ENCODE measurements at regions not wholly inside any gene's neighbourhood (a gene's known extent, or its start where the extent isn't known, plus 50 kb on each side); places are given as distances from the start of the nearest gene placed in this dataset.

DNA sequence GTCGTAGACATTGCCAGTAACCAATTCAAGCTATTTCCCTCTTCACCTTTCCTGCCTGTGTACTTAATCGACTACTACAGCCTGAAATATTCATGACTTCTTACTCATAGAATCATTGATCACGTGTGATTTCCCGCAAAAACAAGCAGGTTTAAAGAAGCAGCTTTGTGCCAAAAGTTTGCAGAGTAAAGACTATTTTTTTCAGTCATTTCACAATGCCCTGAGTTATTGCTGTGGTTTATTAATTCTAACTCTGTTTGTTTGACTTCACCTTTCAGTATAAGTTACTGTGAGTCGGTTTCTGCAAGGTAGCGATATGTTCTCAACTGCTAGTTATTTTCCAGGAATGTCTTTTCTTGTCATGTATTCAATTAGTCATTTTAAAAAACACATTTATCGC is 995.3 kb downstream of the SORCS1 start:
- H4K91ac ChIP-seq (ENCODE audit: low read depth, low read length), result no peak overlapping the region
- H3K18ac ChIP-seq (ENCODE audit: low read length), result no peak overlapping the region
- H3K4me2 ChIP-seq (ENCODE audit: low read length), result no peak overlapping the region
- no peak overlapping the region for H2BK5ac ChIP-seq (ENCODE audit: low read depth, low read length, poor library complexity)
- H3K9me3 ChIP-seq (ENCODE audit: insufficient read depth, low read depth, low read length), result no peaks in the 10 kb centered on the region
- H4K12ac ChIP-seq (ENCODE audit: low read depth, low read length), result no peak overlapping the region
- no peak overlapping the region for H2AK5ac ChIP-seq (ENCODE audit: low read length)
- DNase-seq, result no peak
- no peaks in the 10 kb centered on the region for H3K4me1 ChIP-seq (ENCODE audit: control insufficient read depth in 1 of 2, insufficient read depth in 2 of 2, low read length in 2 of 2)
- H3K36me3 ChIP-seq (ENCODE audit: control insufficient read depth in 1 of 2, insufficient read depth in 2 of 2, low read length in 2 of 2), result no peaks in the 10 kb centered on the region
- H2BK120ac ChIP-seq (ENCODE audit: insufficient read depth, low read length, poor library complexity), result no peak overlapping the region
- H3K27me3 ChIP-seq (ENCODE audit: insufficient read depth, low read length), result no peaks in the 10 kb centered on the region
- no peak overlapping the region for H3K4me3 ChIP-seq (ENCODE audit: low read depth, low read length)
- no peak overlapping the region for H3K23ac ChIP-seq (ENCODE audit: low read length)
- H3K79me1 ChIP-seq (ENCODE audit: low read length), result no peaks in the 10 kb centered on the region
- H4K8ac ChIP-seq (ENCODE audit: low read depth, low read length), result no peak overlapping the region
- no peak overlapping the region for H2BK12ac ChIP-seq (ENCODE audit: low read length)
- no CpG with 5 or more reads among the region's 7 CpGs for WGBS (ENCODE audit: extremely low coverage, insufficient coverage, insufficient read length)
- H2AFZ ChIP-seq (ENCODE audit: insufficient read depth, low read length, poor library complexity), result no peak overlapping the region
- H3K27ac ChIP-seq (ENCODE audit: low read depth, low read length), result no peak overlapping the region
- no peaks in the 10 kb centered on the region for H3K79me2 ChIP-seq (ENCODE audit: control insufficient read depth, insufficient read depth, low read length, poor library complexity)
- no peak overlapping the region for H3K4ac ChIP-seq (ENCODE audit: low read depth, low read length)
- no peak overlapping the region for H3K14ac ChIP-seq (ENCODE audit: low read length)
- no peak overlapping the region for H3K9ac ChIP-seq (ENCODE audit: low read length)

DNA sequence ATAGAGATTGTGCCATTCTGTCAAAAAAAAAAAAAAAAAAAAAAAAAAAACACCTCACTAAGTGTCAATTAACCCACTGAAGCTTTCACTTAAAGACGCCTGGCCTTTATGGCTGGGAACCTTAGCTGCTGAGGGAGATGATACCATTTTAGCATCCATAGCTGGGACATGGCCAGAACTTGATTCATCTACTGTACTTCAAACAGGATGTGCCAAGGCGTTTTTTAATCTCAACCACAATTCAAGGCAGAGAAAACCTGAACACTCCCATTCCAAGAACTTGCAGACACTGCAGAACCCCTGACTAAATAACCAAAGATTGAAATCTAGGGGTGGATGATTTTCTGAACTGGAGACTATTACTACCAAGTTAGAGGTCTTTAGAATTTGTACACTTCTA is 996.6 kb downstream of the SORCS1 start:
- Histone ChIP-seq H3K9me3 (ENCODE audit: insufficient read depth, low read depth, low read length) (no peaks in the 10 kb centered on the region), H2BK5ac (ENCODE audit: low read depth, low read length, poor library complexity) (no peak overlapping the region), H3K18ac (ENCODE audit: low read length) (no peak overlapping the region), H2AFZ (ENCODE audit: insufficient read depth, low read length, poor library complexity) (no peak overlapping the region), H2BK120ac (ENCODE audit: insufficient read depth, low read length, poor library complexity) (no peak overlapping the region), H3K4me2 (ENCODE audit: low read length) (no peak overlapping the region), H4K12ac (ENCODE audit: low read depth, low read length) (no peak overlapping the region), H3K9ac (ENCODE audit: low read length) (no peak overlapping the region), H3K36me3 (ENCODE audit: control insufficient read depth in 1 of 2, insufficient read depth in 2 of 2, low read length in 2 of 2) (no peaks in the 10 kb centered on the region), H4K8ac (ENCODE audit: low read depth, low read length) (no peak overlapping the region), H3K4me1 (ENCODE audit: control insufficient read depth in 1 of 2, insufficient read depth in 2 of 2, low read length in 2 of 2) (no peaks in the 10 kb centered on the region), H4K91ac (ENCODE audit: low read depth, low read length) (no peak overlapping the region), H3K4ac (ENCODE audit: low read depth, low read length) (no peak overlapping the region), H2BK12ac (ENCODE audit: low read length) (no peak overlapping the region), H3K79me2 (ENCODE audit: control insufficient read depth, insufficient read depth, low read length, poor library complexity) (no peaks in the 10 kb centered on the region), H3K79me1 (ENCODE audit: low read length) (no peaks in the 10 kb centered on the region), H3K4me3 (ENCODE audit: low read depth, low read length) (no peak overlapping the region), H3K27me3 (ENCODE audit: insufficient read depth, low read length) (no peaks in the 10 kb centered on the region), H3K23ac (ENCODE audit: low read length) (no peak overlapping the region), H2AK5ac (ENCODE audit: low read length) (no peak overlapping the region), H3K27ac (ENCODE audit: low read depth, low read length) (no peak overlapping the region), H3K14ac (ENCODE audit: low read length) (no peak overlapping the region)
- no peak for DNase-seq
- WGBS (ENCODE audit: extremely low coverage, insufficient coverage, insufficient read length), result no CpG with 5 or more reads among the region's 2 CpGs

- Histone ChIP-seq H3K79me2 (ENCODE audit: control insufficient read depth, insufficient read depth, low read length, poor library complexity) (no peaks in the 10 kb centered on the region), H3K9ac (ENCODE audit: low read length) (no peak overlapping the region), H3K4ac (ENCODE audit: low read depth, low read length) (no peak overlapping the region), H3K4me2 (ENCODE audit: low read length) (no peak overlapping the region), H4K8ac (ENCODE audit: low read depth, low read length) (no peak overlapping the region), H2BK5ac (ENCODE audit: low read depth, low read length, poor library complexity) (no peak overlapping the region), H2BK12ac (ENCODE audit: low read length) (no peak overlapping the region), H3K27me3 (ENCODE audit: insufficient read depth, low read length) (no peaks in the 10 kb centered on the region), H2BK120ac (ENCODE audit: insufficient read depth, low read length, poor library complexity) (no peak overlapping the region), H3K14ac (ENCODE audit: low read length) (no peak overlapping the region), H3K4me1 (ENCODE audit: control insufficient read depth in 1 of 2, insufficient read depth in 2 of 2, low read length in 2 of 2) (no peaks in the 10 kb centered on the region), H3K9me3 (ENCODE audit: insufficient read depth, low read depth, low read length) (no peaks in the 10 kb centered on the region), H2AK5ac (ENCODE audit: low read length) (no peak overlapping the region), H3K4me3 (ENCODE audit: low read depth, low read length) (no peak overlapping the region), H3K18ac (ENCODE audit: low read length) (no peak overlapping the region), H4K12ac (ENCODE audit: low read depth, low read length) (no peak overlapping the region), H3K79me1 (ENCODE audit: low read length) (no peaks in the 10 kb centered on the region), H3K23ac (ENCODE audit: low read length) (no peak overlapping the region), H3K36me3 (ENCODE audit: control insufficient read depth in 1 of 2, insufficient read depth in 2 of 2, low read length in 2 of 2) (no peaks in the 10 kb centered on the region), H4K91ac (ENCODE audit: low read depth, low read length) (no peak overlapping the region), H3K27ac (ENCODE audit: low read depth, low read length) (no peak overlapping the region), H2AFZ (ENCODE audit: insufficient read depth, low read length, poor library complexity) (no peak overlapping the region)
- no CpG with 5 or more reads among the region's 4 CpGs for WGBS (ENCODE audit: extremely low coverage, insufficient coverage, insufficient read length)
- peak in 1 of 2 donors; percentile 9 for DNase-seq
These were observed 1006.3 kb downstream of the SORCS1 start for GRCh38 chr10:106158241-106158640.

DNA sequence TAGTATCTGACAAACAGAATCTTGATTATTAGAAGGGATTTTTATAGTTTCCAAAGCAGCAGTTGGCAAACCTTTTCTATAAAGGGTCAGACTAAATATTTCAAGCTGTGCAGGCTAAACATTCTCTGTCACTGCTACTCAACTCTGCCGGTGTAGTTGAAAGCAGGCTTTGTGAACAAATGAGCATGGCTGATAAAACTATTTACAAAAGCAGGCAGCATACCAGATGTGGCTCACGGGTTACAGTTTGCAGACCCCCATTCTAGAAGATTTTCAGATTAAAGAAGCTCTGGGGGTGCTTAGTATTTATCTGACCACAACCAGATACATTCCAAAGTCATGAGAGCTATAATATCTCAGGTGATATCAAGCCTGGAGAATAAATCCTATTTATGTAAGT is 1017.5 kb downstream of the SORCS1 start:
- no peak for DNase-seq
- H3K27me3 ChIP-seq (ENCODE audit: insufficient read depth, low read length), result no peaks in the 10 kb centered on the region
- H2BK12ac ChIP-seq (ENCODE audit: low read length), result no peak overlapping the region
- H4K8ac ChIP-seq (ENCODE audit: low read depth, low read length), result no peak overlapping the region
- H3K23ac ChIP-seq (ENCODE audit: low read length), result no peak overlapping the region
- no peaks in the 10 kb centered on the region for H3K9me3 ChIP-seq (ENCODE audit: insufficient read depth, low read depth, low read length)
- H3K4me1 ChIP-seq (ENCODE audit: control insufficient read depth in 1 of 2, insufficient read depth in 2 of 2, low read length in 2 of 2), result no peaks in the 10 kb centered on the region
- no peak overlapping the region for H2AK5ac ChIP-seq (ENCODE audit: low read length)
- H3K79me2 ChIP-seq (ENCODE audit: control insufficient read depth, insufficient read depth, low read length, poor library complexity), result no peaks in the 10 kb centered on the region
- no peak overlapping the region for H3K18ac ChIP-seq (ENCODE audit: low read length)
- H3K9ac ChIP-seq (ENCODE audit: low read length), result no peak overlapping the region
- no peak overlapping the region for H3K14ac ChIP-seq (ENCODE audit: low read length)
- H4K91ac ChIP-seq (ENCODE audit: low read depth, low read length), result no peak overlapping the region
- H2BK120ac ChIP-seq (ENCODE audit: insufficient read depth, low read length, poor library complexity), result no peak overlapping the region
- no peak overlapping the region for H3K4me3 ChIP-seq (ENCODE audit: low read depth, low read length)
- no peak overlapping the region for H4K12ac ChIP-seq (ENCODE audit: low read depth, low read length)
- H2BK5ac ChIP-seq (ENCODE audit: low read depth, low read length, poor library complexity), result no peak overlapping the region
- H2AFZ ChIP-seq (ENCODE audit: insufficient read depth, low read length, poor library complexity), result no peak overlapping the region
- H3K36me3 ChIP-seq (ENCODE audit: control insufficient read depth in 1 of 2, insufficient read depth in 2 of 2, low read length in 2 of 2), result no peaks in the 10 kb centered on the region
- no peak overlapping the region for H3K4me2 ChIP-seq (ENCODE audit: low read length)
- no CpG with 5 or more reads among the region's 2 CpGs for WGBS (ENCODE audit: extremely low coverage, insufficient coverage, insufficient read length)
- no peaks in the 10 kb centered on the region for H3K79me1 ChIP-seq (ENCODE audit: low read length)
- H3K27ac ChIP-seq (ENCODE audit: low read depth, low read length), result no peak overlapping the region
- no peak overlapping the region for H3K4ac ChIP-seq (ENCODE audit: low read depth, low read length)

DNA sequence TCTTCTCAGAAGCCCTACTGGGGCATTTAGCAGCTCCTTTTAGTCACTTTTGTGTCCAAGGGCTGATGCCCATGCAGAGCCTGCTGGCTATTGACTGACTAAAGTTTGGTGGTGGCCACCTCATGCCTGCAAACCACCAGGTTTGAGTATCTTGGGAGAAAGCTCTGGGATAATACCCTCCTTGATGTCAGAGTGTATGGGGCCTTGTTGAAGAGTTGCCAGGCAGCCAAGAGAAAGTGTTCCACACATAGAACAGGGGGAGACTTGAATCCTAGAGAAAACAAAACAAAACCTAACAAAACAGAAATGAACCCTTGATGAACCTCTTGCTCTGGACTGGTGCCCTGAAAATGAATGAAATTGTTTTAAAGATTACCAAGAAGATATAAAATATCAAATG is 1024.6 kb downstream of the SORCS1 start:
- H3K27me3 ChIP-seq (ENCODE audit: insufficient read depth, low read length), result no peaks in the 10 kb centered on the region
- H3K79me1 ChIP-seq (ENCODE audit: low read length), result no peaks in the 10 kb centered on the region
- H2BK12ac ChIP-seq (ENCODE audit: low read length), result no peak overlapping the region
- DNase-seq, result no peak
- H3K79me2 ChIP-seq (ENCODE audit: control insufficient read depth, insufficient read depth, low read length, poor library complexity), result no peaks in the 10 kb centered on the region
- no peak overlapping the region for H3K14ac ChIP-seq (ENCODE audit: low read length)
- no peak overlapping the region for H4K12ac ChIP-seq (ENCODE audit: low read depth, low read length)
- no peak overlapping the region for H3K4me2 ChIP-seq (ENCODE audit: low read length)
- H4K91ac ChIP-seq (ENCODE audit: low read depth, low read length), result no peak overlapping the region
- H3K4me1 ChIP-seq (ENCODE audit: control insufficient read depth in 1 of 2, insufficient read depth in 2 of 2, low read length in 2 of 2), result no peaks in the 10 kb centered on the region
- H3K9me3 ChIP-seq (ENCODE audit: insufficient read depth, low read depth, low read length), result no peaks in the 10 kb centered on the region
- H3K36me3 ChIP-seq (ENCODE audit: control insufficient read depth in 1 of 2, insufficient read depth in 2 of 2, low read length in 2 of 2), result no peaks in the 10 kb centered on the region
- no peak overlapping the region for H3K18ac ChIP-seq (ENCODE audit: low read length)
- no peak overlapping the region for H3K23ac ChIP-seq (ENCODE audit: low read length)
- no peak overlapping the region for H3K9ac ChIP-seq (ENCODE audit: low read length)
- no peak overlapping the region for H3K4me3 ChIP-seq (ENCODE audit: low read depth, low read length)
- H4K8ac ChIP-seq (ENCODE audit: low read depth, low read length), result no peak overlapping the region
- H2BK120ac ChIP-seq (ENCODE audit: insufficient read depth, low read length, poor library complexity), result no peak overlapping the region
- H3K4ac ChIP-seq (ENCODE audit: low read depth, low read length), result no peak overlapping the region
- H3K27ac ChIP-seq (ENCODE audit: low read depth, low read length), result no peak overlapping the region
- no peak overlapping the region for H2AK5ac ChIP-seq (ENCODE audit: low read length)
- no peak overlapping the region for H2AFZ ChIP-seq (ENCODE audit: insufficient read depth, low read length, poor library complexity)
- no peak overlapping the region for H2BK5ac ChIP-seq (ENCODE audit: low read depth, low read length, poor library complexity)

Measured in trophoblast cell (in vitro differentiated cells and primary cell).